ENCODE measurements at regions not wholly inside any gene's neighbourhood (a gene's known extent, or its start where the extent isn't known, plus 50 kb on each side); places are given as distances from the start of the nearest gene placed in this dataset.

DNA sequence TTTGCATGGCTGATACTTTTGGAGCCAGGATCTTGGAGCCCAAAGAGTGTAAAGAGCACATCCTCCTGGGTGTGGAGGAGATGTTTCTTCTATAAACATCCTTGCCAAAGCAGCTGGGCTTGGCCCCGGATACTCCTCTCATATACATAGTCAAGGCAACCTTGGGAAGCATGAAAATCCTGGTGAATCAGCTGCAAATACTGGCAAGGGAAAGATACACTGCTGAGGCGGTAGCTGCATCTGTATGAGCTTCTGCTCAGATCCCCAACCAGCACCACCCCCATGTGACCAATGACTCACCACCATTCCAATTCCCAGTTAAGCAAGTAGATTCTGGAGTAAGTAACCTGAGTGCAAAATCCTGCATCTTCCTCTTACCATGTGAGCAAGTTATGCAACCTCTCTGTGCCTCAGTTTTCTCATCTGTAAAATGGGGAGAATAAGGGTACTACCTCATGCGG, 567.4 kb downstream of the MED13L start:
- TF ChIP-seq CTCF (IDR thresholded peaks at IDR 0.05) (no peak), EZH2phosphoT487 (IDR thresholded peaks at IDR 0.05) (no peak)
